ENCODE measurements at regions not wholly inside any gene's neighbourhood (a gene's known extent, or its start where the extent isn't known, plus 50 kb on each side); places are given as distances from the start of the nearest gene placed in this dataset.
A peak's percentile ranks its signal among the peaks of the same experiment; 100 is the strongest.

DNA sequence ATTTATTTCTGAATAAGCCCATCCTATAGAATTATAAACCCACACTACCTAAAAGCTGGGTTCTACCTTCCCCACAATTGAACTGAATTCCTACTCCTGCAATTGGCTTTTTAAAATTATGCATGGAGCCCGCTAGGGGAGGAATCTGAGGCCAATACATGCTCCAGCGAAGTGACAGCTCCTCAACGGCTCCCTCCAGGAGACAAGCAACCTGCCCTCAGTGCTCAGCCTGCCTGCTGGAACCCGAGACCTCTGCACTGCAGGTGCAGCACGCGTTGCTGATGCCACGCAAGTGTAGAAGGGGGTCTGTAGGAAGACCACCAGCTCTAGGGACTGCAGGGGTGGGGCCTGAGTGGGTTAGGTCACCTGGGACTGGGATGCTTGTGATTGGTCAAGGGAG is 170.2 kb upstream of the CDYL start:
- TF ChIP-seq, protein P1, sequence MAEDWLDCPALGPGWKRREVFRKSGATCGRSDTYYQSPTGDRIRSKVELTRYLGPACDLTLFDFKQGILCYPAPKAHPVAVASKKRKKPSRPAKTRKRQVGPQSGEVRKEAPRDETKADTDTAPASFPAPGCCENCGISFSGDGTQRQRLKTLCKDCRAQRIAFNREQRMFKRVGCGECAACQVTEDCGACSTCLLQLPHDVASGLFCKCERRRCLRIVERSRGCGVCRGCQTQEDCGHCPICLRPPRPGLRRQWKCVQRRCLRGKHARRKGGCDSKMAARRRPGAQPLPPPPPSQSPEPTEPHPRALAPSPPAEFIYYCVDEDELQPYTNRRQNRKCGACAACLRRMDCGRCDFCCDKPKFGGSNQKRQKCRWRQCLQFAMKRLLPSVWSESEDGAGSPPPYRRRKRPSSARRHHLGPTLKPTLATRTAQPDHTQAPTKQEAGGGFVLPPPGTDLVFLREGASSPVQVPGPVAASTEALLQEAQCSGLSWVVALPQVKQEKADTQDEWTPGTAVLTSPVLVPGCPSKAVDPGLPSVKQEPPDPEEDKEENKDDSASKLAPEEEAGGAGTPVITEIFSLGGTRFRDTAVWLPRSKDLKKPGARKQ (CRISPR knock-in tag; IDR thresholded peaks at IDR 0.05), result no peak
- TF ChIP-seq GTF2F1 (IDR thresholded peaks at IDR 0.05; ENCODE audit: low read depth, low read length), result no peak
- TF ChIP-seq, protein P2, sequence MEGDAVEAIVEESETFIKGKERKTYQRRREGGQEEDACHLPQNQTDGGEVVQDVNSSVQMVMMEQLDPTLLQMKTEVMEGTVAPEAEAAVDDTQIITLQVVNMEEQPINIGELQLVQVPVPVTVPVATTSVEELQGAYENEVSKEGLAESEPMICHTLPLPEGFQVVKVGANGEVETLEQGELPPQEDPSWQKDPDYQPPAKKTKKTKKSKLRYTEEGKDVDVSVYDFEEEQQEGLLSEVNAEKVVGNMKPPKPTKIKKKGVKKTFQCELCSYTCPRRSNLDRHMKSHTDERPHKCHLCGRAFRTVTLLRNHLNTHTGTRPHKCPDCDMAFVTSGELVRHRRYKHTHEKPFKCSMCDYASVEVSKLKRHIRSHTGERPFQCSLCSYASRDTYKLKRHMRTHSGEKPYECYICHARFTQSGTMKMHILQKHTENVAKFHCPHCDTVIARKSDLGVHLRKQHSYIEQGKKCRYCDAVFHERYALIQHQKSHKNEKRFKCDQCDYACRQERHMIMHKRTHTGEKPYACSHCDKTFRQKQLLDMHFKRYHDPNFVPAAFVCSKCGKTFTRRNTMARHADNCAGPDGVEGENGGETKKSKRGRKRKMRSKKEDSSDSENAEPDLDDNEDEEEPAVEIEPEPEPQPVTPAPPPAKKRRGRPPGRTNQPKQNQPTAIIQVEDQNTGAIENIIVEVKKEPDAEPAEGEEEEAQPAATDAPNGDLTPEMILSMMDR (IDR thresholded peaks at IDR 0.05 in 2 of 3, conservative IDR thresholded peaks at IDR 0.05 in 1 of 3; ENCODE audit: insufficient read depth in 2 of 3, low read depth in 1 of 3, low read length in 3 of 3), result 0 out of 6 replicates have a peak, but pooled peaks of 1 of the 3 experiments have one; percentile 14
- no peak for TF ChIP-seq SREBF2 (CRISPR knock-in tag; IDR thresholded peaks at IDR 0.05)
- Histone ChIP-seq H3K4me3 (no peak overlapping the region), H3K27me3 (ENCODE audit: control insufficient read depth in 2 of 2, insufficient read depth in 2 of 2, low read length in 2 of 2) (peaks cover 26 to 43% of the 10 kb centered on the region in 2 experiments; a peak in 4 of 5 replicates), H4K20me1 (replicated peaks; ENCODE audit: control insufficient read depth, insufficient read depth, low read length) (no peaks in the 10 kb centered on the region), H3K27ac (ENCODE audit: extremely low read depth, low read depth, low read length) (no peak overlapping the region), H2AFZ (ENCODE audit: low read depth, low read length) (no peak overlapping the region), H3K36me3 (ENCODE audit: control insufficient read depth, insufficient read depth, low read length) (no peaks in the 10 kb centered on the region), H3K9me3 (replicated peaks; ENCODE audit: control insufficient read depth, insufficient read depth, low read depth, low read length) (no peaks in the 10 kb centered on the region), H3K4me2 (ENCODE audit: insufficient read depth, low read length) (no peak overlapping the region), H3K79me2 (ENCODE audit: control insufficient read depth, insufficient read depth, low read length) (no peaks in the 10 kb centered on the region), H3K9ac (ENCODE audit: insufficient read depth in 1 of 2, low read depth in 2 of 2, low read length in 2 of 2) (no peak overlapping the region), H3K4me1 (replicated peaks in 1 of 2; ENCODE audit: control insufficient read depth in 2 of 2, insufficient read depth in 2 of 2, low read length in 2 of 2) (peaks cover 3 to 7% of the 10 kb centered on the region in 2 experiments; a peak in 4 of 5 replicates), H3K9me1 (ENCODE audit: control insufficient read depth, insufficient read depth, low read length) (no peaks in the 10 kb centered on the region)
- ATAC-seq (0 out of 3 replicates have a peak, but pooled peaks have one; percentile 20), DNase-seq (ENCODE audit: extremely low read depth in 1 of 4, low spot score in 3 of 4) (no peak), FAIRE-seq (no peak)
- WGBS (ENCODE audit: insufficient coverage, low coverage, missing lambda C conversion rate), result 2% methylated on average over 7 of the region's 7 CpGs
- POLR2A ChIA-PET, result interaction anchor here (0.7 kb wide), 1 partner anchor 139 kb away, joined by 3 read pairs; no protein-coding TSS in a partner anchor
- in situ Hi-C loops (cut with MboI), result no loop called here
- CTCF ChIA-PET (ENCODE audit: low intra/inter-chr PET ratio), result no interaction called here
- intact Hi-C loops (cut with micrococcal nuclease), result no loop called here
- BruUV-seq (replicated peaks), result no TSS peak

Measured in K562 (cell line).